ENCODE measurements at regions not wholly inside any gene's neighbourhood (a gene's known extent, or its start where the extent isn't known, plus 50 kb on each side); places are given as distances from the start of the nearest gene placed in this dataset.

- TF ChIP-seq CHD7 (IDR thresholded peaks at IDR 0.05; ENCODE audit: insufficient replicate concordance, low read length) (no peak), RAD21 (IDR thresholded peaks at IDR 0.05 in 1 of 2, conservative IDR thresholded peaks at IDR 0.05 in 1 of 2; ENCODE audit: low read depth in 2 of 2, low read length in 2 of 2) (no peak), KDM5A (IDR thresholded peaks at IDR 0.05; ENCODE audit: low read length) (no peak), JUN (IDR thresholded peaks at IDR 0.05; ENCODE audit: low read depth, low read length) (no peak), E2F6 (IDR thresholded peaks at IDR 0.05) (no peak)
Observed at GRCh38 chrY:7177631-7178030, 266.1 kb upstream of the AMELY start (continued).

All from H1 (cell line).